ENCODE measurements at regions not wholly inside any gene's neighbourhood (a gene's known extent, or its start where the extent isn't known, plus 50 kb on each side); places are given as distances from the start of the nearest gene placed in this dataset.

GRCh38 chr5:8280711-8281363 is 411.9 kb downstream of the MTRR start:
- no peak for DNase-seq
- Histone ChIP-seq H3K36me3 (replicated peaks; ENCODE audit: control insufficient read depth, insufficient read depth, low read length) (no peaks in the 10 kb centered on the region), H3K4me3 (ENCODE audit: insufficient read depth, low read depth, low read length) (no peak overlapping the region), H3K27me3 (ENCODE audit: control insufficient read depth, insufficient read depth, low read length) (no peaks in the 10 kb centered on the region)

GRCh38 chr5:8288334-8288733 is 419.4 kb downstream of the MTRR start:
- H3K36me3 ChIP-seq (replicated peaks; ENCODE audit: control insufficient read depth, insufficient read depth, low read length) = no peaks in the 10 kb centered on the region
- H3K27me3 ChIP-seq (ENCODE audit: control insufficient read depth, insufficient read depth, low read length) = no peaks in the 10 kb centered on the region
- DNase-seq = no peak
- no peak overlapping the region for H3K4me3 ChIP-seq (ENCODE audit: insufficient read depth, low read depth, low read length)

DNA sequence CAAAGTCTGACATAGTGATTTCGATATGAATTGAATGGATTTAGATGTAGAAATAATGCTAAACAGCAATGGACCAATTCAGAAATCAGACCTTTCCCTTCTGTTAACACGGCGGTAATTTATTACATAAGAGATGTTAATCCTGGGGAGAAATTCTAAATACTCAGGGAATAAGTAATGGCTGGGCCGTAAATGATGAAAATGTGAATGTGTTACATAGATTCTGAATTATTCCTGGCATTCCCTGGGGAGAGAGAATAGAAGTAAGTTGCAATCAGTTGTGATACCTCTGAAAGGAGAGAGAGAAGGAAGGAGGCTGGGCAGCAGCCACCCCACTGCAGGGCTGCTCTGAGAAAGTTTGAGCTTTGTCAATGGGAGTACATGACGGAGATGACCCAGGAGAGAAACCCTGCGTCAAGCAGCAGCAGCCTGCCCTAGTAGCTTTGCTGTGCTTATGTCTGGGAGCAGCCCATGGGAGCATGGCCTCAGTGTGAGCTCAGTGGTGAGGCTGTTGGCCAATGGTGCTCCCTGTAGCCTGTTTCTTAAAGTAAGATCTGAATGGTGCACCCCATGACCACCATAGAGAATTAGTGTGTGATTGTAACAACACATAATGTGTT is 420.1 kb downstream of the MTRR start:
- no peak for DNase-seq
- H3K36me3 ChIP-seq (replicated peaks; ENCODE audit: control insufficient read depth, insufficient read depth, low read length) = no peaks in the 10 kb centered on the region
- no peaks in the 10 kb centered on the region for H3K27me3 ChIP-seq (ENCODE audit: control insufficient read depth, insufficient read depth, low read length)
- no peak overlapping the region for H3K4me3 ChIP-seq (ENCODE audit: insufficient read depth, low read depth, low read length)

GRCh38 chr5:8289779-8290178 is 420.8 kb downstream of the MTRR start:
- no peaks in the 10 kb centered on the region for H3K36me3 ChIP-seq (replicated peaks; ENCODE audit: control insufficient read depth, insufficient read depth, low read length)
- no peaks in the 10 kb centered on the region for H3K27me3 ChIP-seq (ENCODE audit: control insufficient read depth, insufficient read depth, low read length)
- no peak overlapping the region for H3K4me3 ChIP-seq (ENCODE audit: insufficient read depth, low read depth, low read length)
- no peak for DNase-seq

DNA sequence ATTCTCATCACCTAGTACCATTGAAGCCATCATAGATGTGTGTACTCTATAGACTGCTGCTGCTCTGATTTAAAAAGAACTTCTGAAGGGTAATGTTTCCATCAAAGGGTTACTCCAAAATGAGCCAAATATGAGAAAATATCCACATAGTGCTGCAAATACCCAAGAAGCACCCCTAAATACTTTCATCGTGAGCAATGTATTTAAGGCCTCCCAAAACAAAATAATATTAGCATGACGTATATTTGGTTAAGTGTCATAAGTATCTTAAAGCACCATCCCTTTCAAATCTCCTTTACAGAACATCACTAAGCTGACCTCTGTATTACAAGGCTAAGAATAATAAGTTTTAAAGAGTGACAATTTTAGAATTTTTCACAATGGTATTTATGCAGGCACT is 421.8 kb downstream of the MTRR start:
- DNase-seq = no peak
- Histone ChIP-seq H3K36me3 (replicated peaks; ENCODE audit: control insufficient read depth, insufficient read depth, low read length) (no peaks in the 10 kb centered on the region), H3K27me3 (ENCODE audit: control insufficient read depth, insufficient read depth, low read length) (no peaks in the 10 kb centered on the region), H3K4me3 (ENCODE audit: insufficient read depth, low read depth, low read length) (no peak overlapping the region)

- no peak overlapping the region for H3K4me3 ChIP-seq (ENCODE audit: insufficient read depth, low read depth, low read length)
- no peaks in the 10 kb centered on the region for H3K36me3 ChIP-seq (replicated peaks; ENCODE audit: control insufficient read depth, insufficient read depth, low read length)
- DNase-seq = no peak
- no peaks in the 10 kb centered on the region for H3K27me3 ChIP-seq (ENCODE audit: control insufficient read depth, insufficient read depth, low read length)
Measured at GRCh38 chr5:8291641-8292040, 422.7 kb downstream of the MTRR start.

GRCh38 chr5:8295141-8295540 is 426.2 kb downstream of the MTRR start:
- no peaks in the 10 kb centered on the region for H3K27me3 ChIP-seq (ENCODE audit: control insufficient read depth, insufficient read depth, low read length)
- H3K4me3 ChIP-seq (ENCODE audit: insufficient read depth, low read depth, low read length) = no peak overlapping the region
- H3K36me3 ChIP-seq (replicated peaks; ENCODE audit: control insufficient read depth, insufficient read depth, low read length) = no peaks in the 10 kb centered on the region
- no peak for DNase-seq

DNA sequence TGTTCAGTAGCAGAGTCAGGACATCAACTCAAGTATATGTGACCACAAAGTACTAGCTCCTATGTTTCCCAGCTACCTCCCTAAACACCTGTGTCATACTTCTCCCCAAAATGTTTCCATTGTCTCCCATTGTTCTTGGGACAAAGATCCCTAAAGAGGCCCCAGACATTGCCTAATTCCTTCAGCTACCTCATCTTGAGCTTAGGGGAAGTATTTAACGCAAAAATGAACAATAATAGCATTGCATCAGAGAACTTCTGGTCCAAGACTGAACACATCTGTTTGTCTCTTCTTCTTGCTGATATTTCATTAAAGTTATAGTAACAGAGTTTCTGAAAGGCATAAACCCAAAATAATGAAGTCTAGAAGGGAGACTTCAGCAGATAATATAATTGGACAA is 430.8 kb downstream of the MTRR start:
- H3K4me3 ChIP-seq (ENCODE audit: insufficient read depth, low read depth, low read length) = no peak overlapping the region
- H3K36me3 ChIP-seq (replicated peaks; ENCODE audit: control insufficient read depth, insufficient read depth, low read length) = no peaks in the 10 kb centered on the region
- no peaks in the 10 kb centered on the region for H3K27me3 ChIP-seq (ENCODE audit: control insufficient read depth, insufficient read depth, low read length)
- DNase-seq = no peak

- DNase-seq = no peak
- H3K27me3 ChIP-seq (ENCODE audit: control insufficient read depth, insufficient read depth, low read length) = no peaks in the 10 kb centered on the region
- no peaks in the 10 kb centered on the region for H3K36me3 ChIP-seq (replicated peaks; ENCODE audit: control insufficient read depth, insufficient read depth, low read length)
Measured at GRCh38 chr5:8304341-8304740, 435.4 kb downstream of the MTRR start.

GRCh38 chr5:8306288-8306896 is 437.4 kb downstream of the MTRR start:
- no peaks in the 10 kb centered on the region for H3K36me3 ChIP-seq (replicated peaks; ENCODE audit: control insufficient read depth, insufficient read depth, low read length)
- H3K4me3 ChIP-seq (ENCODE audit: insufficient read depth, low read depth, low read length) = no peak overlapping the region
- DNase-seq = no peak
- H3K27me3 ChIP-seq (ENCODE audit: control insufficient read depth, insufficient read depth, low read length) = no peaks in the 10 kb centered on the region

More at GRCh38 chr5:8304341-8304740, 435.4 kb downstream of the MTRR start:
- no peak overlapping the region for H3K4me3 ChIP-seq (ENCODE audit: insufficient read depth, low read depth, low read length)

DNA sequence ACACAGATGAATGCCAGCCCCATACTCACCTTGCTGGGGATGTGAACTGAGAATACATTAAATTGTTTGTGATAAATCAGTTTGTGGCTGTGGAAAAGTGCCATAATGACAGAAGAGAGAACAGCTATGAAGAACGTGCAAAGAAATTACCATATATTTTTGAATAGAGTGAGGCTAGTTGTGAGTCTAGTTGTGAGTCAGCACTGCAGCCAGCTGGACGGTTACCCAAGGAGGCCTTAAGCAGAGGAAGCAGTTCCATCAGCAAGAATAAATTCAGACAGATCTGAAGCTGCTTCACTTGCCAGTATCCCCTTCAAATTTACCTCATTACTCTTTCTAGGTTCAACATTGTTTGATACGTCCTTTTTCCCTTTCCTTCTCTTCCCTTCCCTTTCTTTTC is 446.0 kb downstream of the MTRR start:
- H3K36me3 ChIP-seq (replicated peaks; ENCODE audit: control insufficient read depth, insufficient read depth, low read length) = no peaks in the 10 kb centered on the region
- no peak for DNase-seq
- no peaks in the 10 kb centered on the region for H3K27me3 ChIP-seq (ENCODE audit: control insufficient read depth, insufficient read depth, low read length)
- H3K4me3 ChIP-seq (ENCODE audit: insufficient read depth, low read depth, low read length) = no peak overlapping the region

GRCh38 chr5:8316608-8317280 is 447.8 kb downstream of the MTRR start:
- Histone ChIP-seq H3K36me3 (replicated peaks; ENCODE audit: control insufficient read depth, insufficient read depth, low read length) (no peaks in the 10 kb centered on the region), H3K27me3 (ENCODE audit: control insufficient read depth, insufficient read depth, low read length) (no peaks in the 10 kb centered on the region)
- DNase-seq = no peak

DNA sequence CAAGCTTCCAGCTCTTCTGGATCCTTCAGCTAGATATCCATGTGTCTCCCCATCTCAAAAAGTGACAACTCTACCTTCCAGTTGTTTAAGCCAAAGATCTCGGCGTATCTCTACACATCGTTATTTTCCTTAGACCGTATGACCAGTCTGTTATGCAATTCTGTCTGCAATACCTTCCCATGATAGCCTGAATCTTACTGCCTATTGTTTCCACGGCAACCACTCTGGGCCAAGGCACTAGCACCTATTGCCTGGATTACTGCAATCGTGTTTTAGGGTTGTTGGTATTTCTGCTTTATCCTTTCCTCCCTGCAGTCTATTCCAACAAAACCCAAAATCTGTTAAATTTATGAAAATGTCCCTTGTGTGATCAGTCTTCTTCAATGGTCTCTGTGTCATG is 448.4 kb downstream of the MTRR start:
- Histone ChIP-seq H3K36me3 (replicated peaks; ENCODE audit: control insufficient read depth, insufficient read depth, low read length) (no peaks in the 10 kb centered on the region), H3K27me3 (ENCODE audit: control insufficient read depth, insufficient read depth, low read length) (no peaks in the 10 kb centered on the region), H3K4me3 (ENCODE audit: insufficient read depth, low read depth, low read length) (no peak overlapping the region)
- DNase-seq = no peak

More at GRCh38 chr5:8316608-8317280, 447.8 kb downstream of the MTRR start:
- H3K4me3 ChIP-seq (ENCODE audit: insufficient read depth, low read depth, low read length) = no peak overlapping the region

DNA sequence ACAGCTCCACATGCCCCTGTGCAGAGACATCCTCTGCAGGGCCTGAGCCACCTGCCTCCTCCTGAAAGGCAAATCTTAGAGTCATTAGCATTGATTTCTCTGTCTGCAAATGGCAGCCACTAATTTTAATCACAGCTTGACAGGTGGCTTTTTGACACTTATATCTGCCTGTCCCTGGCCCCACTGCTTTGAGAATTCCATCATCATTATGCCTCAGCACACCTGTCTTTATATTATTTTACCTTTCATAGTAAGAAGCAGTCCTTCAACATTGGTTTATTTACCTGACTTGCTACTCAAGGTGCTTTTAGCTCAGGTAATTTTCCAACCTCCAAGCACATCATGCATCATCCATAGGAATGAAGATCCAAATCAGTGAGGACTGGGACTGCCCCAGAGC is 451.3 kb downstream of the MTRR start:
- H3K4me3 ChIP-seq (ENCODE audit: insufficient read depth, low read depth, low read length) = no peak overlapping the region
- H3K36me3 ChIP-seq (replicated peaks; ENCODE audit: control insufficient read depth, insufficient read depth, low read length) = no peaks in the 10 kb centered on the region
- DNase-seq = no peak
- H3K27me3 ChIP-seq (ENCODE audit: control insufficient read depth, insufficient read depth, low read length) = no peaks in the 10 kb centered on the region

DNA sequence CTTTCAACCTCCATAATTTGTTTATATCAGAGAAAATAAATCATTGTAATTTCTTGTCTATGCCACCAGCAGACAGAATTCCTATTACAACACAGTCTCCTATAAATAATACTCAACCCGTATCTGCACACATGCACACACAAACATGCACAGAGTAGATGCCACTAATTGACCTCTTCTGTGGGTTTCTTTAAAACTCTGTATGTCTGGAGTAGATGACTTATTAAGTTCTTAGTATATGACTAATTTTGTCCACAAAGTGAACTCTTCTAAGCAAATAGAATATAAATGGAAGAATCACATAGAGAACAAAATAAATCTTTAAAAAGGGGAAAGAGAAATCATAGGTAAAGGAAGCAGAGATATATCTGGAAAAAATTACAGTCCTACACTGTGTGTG is 452.3 kb downstream of the MTRR start:
- Histone ChIP-seq H3K27me3 (ENCODE audit: control insufficient read depth, insufficient read depth, low read length) (no peaks in the 10 kb centered on the region), H3K36me3 (replicated peaks; ENCODE audit: control insufficient read depth, insufficient read depth, low read length) (no peaks in the 10 kb centered on the region), H3K4me3 (ENCODE audit: insufficient read depth, low read depth, low read length) (no peak overlapping the region)
- no peak for DNase-seq

All from H7 (cell line).